Subcutaneous abdominal adipose tissue (tissue), 5 donors: ENCODE measurements at regions not wholly inside any gene's neighbourhood (a gene's known extent, or its start where the extent isn't known, plus 50 kb on each side); places are given as distances from the start of the nearest gene placed in this dataset.
"Not testable (repeated sequence)": the region's sequence is repeated elsewhere in the genome, so short reads cannot be mapped to it uniquely, and the experiment has no call there.

Experiments used
- H3K27ac ChIP-seq: one replicate; pipeline ENCODE4 v1.7.0; 2013; ENCODE audit warnings: low read depth, mild to moderate bottlenecking, inconsistent platforms, low read length, moderate library complexity
- H3K27me3 ChIP-seq, 5 donors: one replicate each; pipeline ENCODE4 v1.7.0; 2013; ENCODE audit warnings: low read length in 5 of 5, inconsistent platforms in 1 of 5; ENCODE audit not compliant: control insufficient read depth in 5 of 5, insufficient read depth in 4 of 5
- H3K36me3 ChIP-seq, 5 donors: one replicate each; pipeline ENCODE4 v1.7.0; 2013; ENCODE audit warnings: low read length in 5 of 5; ENCODE audit not compliant: control insufficient read depth in 5 of 5, insufficient read depth in 5 of 5
- H3K4me1 ChIP-seq, 5 donors: one replicate each; pipeline ENCODE4 v1.7.0; 2013; ENCODE audit warnings: low read length in 5 of 5, mild to moderate bottlenecking in 3 of 5, moderate library complexity in 1 of 5; ENCODE audit not compliant: control insufficient read depth in 5 of 5, insufficient read depth in 5 of 5
- H3K4me3 ChIP-seq, 5 donors: one replicate each; pipeline ENCODE4 v1.7.0; 2013; ENCODE audit warnings: low read length in 5 of 5, low read depth in 1 of 5
- H3K9ac ChIP-seq, 5 donors: one replicate each; pipeline ENCODE4 v1.7.0; 2013; ENCODE audit warnings: low read length in 5 of 5, mild to moderate bottlenecking in 4 of 5, moderate library complexity in 3 of 5
- H3K9me3 ChIP-seq, 5 donors: one replicate each; pipeline ENCODE4 v1.7.0; 2013; ENCODE audit warnings: low read length in 5 of 5; ENCODE audit not compliant: control insufficient read depth in 5 of 5
- donor health status: healthy.
- donor health status: healthy.
- donor health status: healthy.
- donor health status: healthy.
- donor health status: healthy.

DNA sequence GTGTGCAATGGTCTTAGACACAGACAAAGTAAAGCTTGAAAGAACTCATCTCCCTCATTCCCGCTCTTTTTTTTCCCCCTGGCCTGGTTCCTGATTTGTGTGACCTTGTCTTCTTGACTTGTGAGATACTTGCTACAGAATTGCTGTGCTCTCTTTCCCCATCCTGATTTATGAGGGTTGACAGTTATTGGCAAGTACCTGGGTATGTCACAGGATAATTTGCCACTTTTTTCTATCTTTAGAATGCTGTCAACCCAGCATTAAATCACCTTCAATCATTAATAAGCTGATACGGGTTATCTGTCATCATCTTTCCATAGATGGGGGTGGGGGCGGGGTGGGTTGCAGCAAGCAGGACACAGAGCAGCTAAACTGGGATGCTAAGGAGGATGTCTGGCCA lies 144.4 kb upstream of the PRICKLE1 start:
- Histone ChIP-seq H3K4me1 (peaks cover 0 to 4% (median 0%) of the 10 kb centered on the region in 5 donors), H3K9me3 (no peaks in the 10 kb centered on the region), H3K4me3 (no peak overlapping the region), H3K9ac (no peak overlapping the region), H3K36me3 (no peaks in the 10 kb centered on the region), H3K27ac (no peak overlapping the region), H3K27me3 (no peaks in the 10 kb centered on the region)

DNA sequence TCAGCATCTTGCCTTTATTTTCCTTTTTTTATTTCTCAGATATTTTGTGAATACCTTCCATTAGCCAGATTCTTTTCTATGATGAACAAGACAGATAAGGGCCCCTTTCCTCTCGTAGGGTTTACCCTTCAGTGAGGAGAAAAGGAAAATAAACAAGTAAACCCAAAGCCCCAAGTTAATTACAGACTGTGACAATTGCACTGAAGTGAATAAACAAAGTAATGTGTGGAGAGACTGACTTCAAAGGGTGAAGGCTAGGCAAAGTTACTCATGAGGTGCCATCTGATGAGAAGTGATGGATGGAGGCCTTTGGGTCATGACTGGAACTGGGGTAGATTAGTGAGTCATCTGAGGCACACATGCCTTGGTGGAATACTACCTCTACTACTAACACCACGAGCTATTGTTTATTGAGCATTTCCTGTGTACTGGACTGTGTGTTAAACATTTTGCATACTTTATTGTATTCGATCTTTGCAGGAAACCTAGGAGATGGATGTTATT lies 143.4 kb upstream of the PRICKLE1 start:
- Histone ChIP-seq H3K4me1 (peaks cover 0 to 4% (median 0%) of the 10 kb centered on the region in 5 donors), H3K36me3 (no peaks in the 10 kb centered on the region), H3K9me3 (no peaks in the 10 kb centered on the region), H3K27ac (no peak overlapping the region), H3K27me3 (no peaks in the 10 kb centered on the region), H3K9ac (no peak overlapping the region), H3K4me3 (no peak overlapping the region)

GRCh38 chr12:42730291-42730690 lies 140.7 kb upstream of the PRICKLE1 start:
- H3K9me3 ChIP-seq: peaks cover 0 to 12% (median 7%) of the 10 kb centered on the region in 5 donors
- H3K9ac ChIP-seq: no peak overlapping the region
- H3K4me3 ChIP-seq: no peak overlapping the region
- no peaks in the 10 kb centered on the region for H3K36me3 ChIP-seq
- H3K27me3 ChIP-seq: no peaks in the 10 kb centered on the region
- H3K4me1 ChIP-seq: no peaks in the 10 kb centered on the region
- H3K27ac ChIP-seq: no peak overlapping the region

- Histone ChIP-seq H3K4me1 (no peaks in the 10 kb centered on the region), H3K27me3 (no peaks in the 10 kb centered on the region), H3K4me3 (no peak overlapping the region), H3K36me3 (no peaks in the 10 kb centered on the region), H3K9ac (no peak overlapping the region), H3K9me3 (peaks cover 0 to 12% (median 7%) of the 10 kb centered on the region in 5 donors), H3K27ac (no peak overlapping the region)
These were observed 140.0 kb upstream of the PRICKLE1 start for GRCh38 chr12:42729535-42729900.

GRCh38 chr12:42728770-42729534 lies 139.4 kb upstream of the PRICKLE1 start:
- no peak overlapping the region for H3K4me3 ChIP-seq
- no peak overlapping the region for H3K9ac ChIP-seq
- no peaks in the 10 kb centered on the region for H3K27me3 ChIP-seq
- H3K9me3 ChIP-seq: peaks cover 0 to 12% (median 7%) of the 10 kb centered on the region in 5 donors
- no peaks in the 10 kb centered on the region for H3K4me1 ChIP-seq
- H3K36me3 ChIP-seq: no peaks in the 10 kb centered on the region
- no peak overlapping the region for H3K27ac ChIP-seq

DNA sequence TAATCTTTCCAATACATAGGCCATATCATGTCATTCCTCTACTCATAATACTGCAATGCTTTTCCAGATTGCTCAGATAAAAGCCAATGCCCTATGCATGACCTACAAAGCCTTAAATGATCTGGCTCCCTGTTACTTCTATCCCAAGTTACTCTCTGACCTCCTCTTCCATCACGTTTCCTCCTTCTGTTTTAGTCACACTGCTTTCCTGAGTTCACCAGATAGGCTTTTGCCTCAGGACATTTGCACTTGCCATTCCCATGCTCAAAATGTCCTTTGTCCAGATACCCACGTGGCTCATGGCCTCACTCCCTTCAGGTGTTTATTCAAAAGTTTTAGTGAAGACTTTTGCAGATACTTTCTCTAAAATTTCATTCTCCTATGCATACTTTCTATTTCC lies 138.7 kb upstream of the PRICKLE1 start:
- Histone ChIP-seq H3K4me1 (no peaks in the 10 kb centered on the region), H3K27me3 (no peaks in the 10 kb centered on the region), H3K4me3 (no peak overlapping the region), H3K27ac (no peak overlapping the region), H3K9me3 (peaks cover 0 to 12% (median 7%) of the 10 kb centered on the region in 5 donors), H3K36me3 (no peaks in the 10 kb centered on the region), H3K9ac (no peak overlapping the region)

DNA sequence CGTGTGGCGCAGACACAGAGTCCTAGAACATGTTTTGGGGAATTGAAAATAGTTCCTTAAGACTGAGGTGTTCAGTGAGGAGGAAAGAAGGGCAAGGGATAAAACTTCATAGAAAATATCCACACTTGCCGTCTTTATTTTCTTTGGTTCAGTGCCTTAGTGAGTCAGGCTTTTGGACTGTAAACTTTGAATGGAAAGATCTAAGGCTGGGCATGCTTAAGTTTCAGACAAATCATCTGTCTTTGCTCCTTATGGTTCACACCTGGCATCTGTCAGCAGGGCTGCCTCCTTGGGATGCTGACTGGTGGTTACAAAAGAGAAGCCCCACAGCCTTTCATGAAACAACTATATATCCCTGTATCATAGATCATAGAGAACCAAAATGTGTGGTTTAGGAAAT lies 136.3 kb upstream of the PRICKLE1 start:
- Histone ChIP-seq H3K4me1 (no peaks in the 10 kb centered on the region), H3K4me3 (no peak overlapping the region), H3K9me3 (peaks cover 0 to 12% (median 7%) of the 10 kb centered on the region in 5 donors), H3K36me3 (no peaks in the 10 kb centered on the region), H3K27ac (no peak overlapping the region), H3K9ac (no peak overlapping the region), H3K27me3 (no peaks in the 10 kb centered on the region)

DNA sequence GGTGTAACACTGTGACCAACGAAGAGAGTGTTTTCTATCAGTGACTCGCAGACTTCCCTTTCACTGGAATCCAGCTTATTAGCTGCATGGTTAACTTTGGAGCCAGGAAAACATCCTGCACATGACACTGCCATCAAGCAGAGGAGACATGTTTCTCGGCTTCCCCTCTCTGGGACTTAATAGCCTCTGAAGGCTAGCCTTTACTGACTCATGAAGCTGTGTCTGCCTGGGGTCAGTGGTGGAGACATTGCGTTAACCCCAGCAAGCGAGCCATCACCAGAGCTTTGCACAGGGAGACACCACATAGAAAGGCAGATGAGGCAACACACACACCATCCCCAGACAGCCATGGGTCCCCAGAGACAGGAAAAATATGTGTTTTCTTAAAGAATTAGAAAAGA lies 126.9 kb upstream of the PRICKLE1 start:
- Histone ChIP-seq H3K9me3 (peaks cover 0 to 3% (median 0%) of the 10 kb centered on the region in 5 donors), H3K36me3 (no peaks in the 10 kb centered on the region), H3K4me3 (peak overlapping the region in 1 of 5 donors; percentile 24), H3K27me3 (no peaks in the 10 kb centered on the region), H3K9ac (no peak overlapping the region), H3K27ac (no peak overlapping the region), H3K4me1 (peaks cover 0 to 16% (median 6%) of the 10 kb centered on the region in 5 donors)

DNA sequence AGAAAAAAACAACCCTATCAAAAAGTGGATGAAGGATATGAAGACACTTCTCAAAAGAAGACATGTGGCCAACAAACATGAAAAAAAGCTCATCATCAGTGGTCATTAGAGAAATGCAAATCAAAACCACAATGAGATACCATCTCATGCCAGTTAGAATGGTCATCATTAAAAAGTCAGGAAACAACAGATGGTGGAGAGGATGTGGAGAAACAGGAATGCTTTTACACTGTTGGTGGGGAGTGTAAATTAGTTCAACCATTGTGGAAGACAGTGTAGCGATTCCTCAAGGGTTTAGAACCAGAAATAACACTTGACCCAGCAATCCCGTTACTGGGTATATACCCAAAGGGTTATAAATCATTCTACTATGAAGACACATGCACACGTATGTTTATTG lies 124.0 kb upstream of the PRICKLE1 start:
- not testable (repeated sequence) for H3K27me3 ChIP-seq, H3K4me3 ChIP-seq, H3K36me3 ChIP-seq, H3K9me3 ChIP-seq, H3K9ac ChIP-seq, H3K27ac ChIP-seq
- peaks cover 0 to 16% (median 6%) of the 10 kb centered on the region in 5 donors for H3K4me1 ChIP-seq

- not testable (repeated sequence) for H3K9me3 ChIP-seq, H3K9ac ChIP-seq, H3K4me3 ChIP-seq, H3K27me3 ChIP-seq, H3K36me3 ChIP-seq, H3K27ac ChIP-seq
- peaks cover 2 to 31% (median 26%) of the 10 kb centered on the region in 5 donors for H3K4me1 ChIP-seq
These were observed 118.8 kb upstream of the PRICKLE1 start for GRCh38 chr12:42708374-42708773.
